ENCODE measurements at regions not wholly inside any gene's neighbourhood (a gene's known extent, or its start where the extent isn't known, plus 50 kb on each side); places are given as distances from the start of the nearest gene placed in this dataset.
"Not testable (repeated sequence)": the region's sequence is repeated elsewhere in the genome, so short reads cannot be mapped to it uniquely, and the experiment has no call there.

- Mint-ChIP-seq H3K4me3 (no peak overlapping the region), H3K36me3 (ENCODE audit: low read depth) (no peaks in the 10 kb centered on the region), H3K4me1 (no peaks in the 10 kb centered on the region), H3K27me3 (no peaks in the 10 kb centered on the region), H3K27ac (no peak overlapping the region), H3K9me3 (no peaks in the 10 kb centered on the region)
- no peak for ATAC-seq (replicated peaks)
Measured at GRCh38 chr13:44792096-44792495, 197.2 kb downstream of the NUFIP1 start.

DNA sequence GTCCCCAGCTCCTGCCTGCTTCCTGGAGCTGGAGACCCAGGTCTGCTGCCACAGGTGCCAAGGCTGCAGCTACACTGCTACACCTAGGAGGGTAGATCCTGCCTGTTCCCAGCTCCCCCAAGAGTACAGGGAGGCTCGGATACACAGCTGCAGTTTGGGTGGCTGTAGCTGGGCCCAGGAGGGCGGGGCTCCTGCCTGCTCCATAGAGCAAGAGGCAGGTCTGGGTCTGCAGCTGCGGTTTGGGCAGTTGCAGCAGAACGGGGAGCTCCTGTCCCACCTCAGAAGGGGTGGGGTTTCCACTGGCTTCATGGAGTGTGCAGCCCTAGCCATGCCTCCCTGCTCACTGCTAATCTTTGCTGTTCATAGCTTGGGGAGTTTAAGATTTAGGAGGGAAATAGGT is 199.0 kb downstream of the NUFIP1 start:
- H3K36me3 Mint-ChIP-seq (ENCODE audit: low read depth): no peaks in the 10 kb centered on the region
- no peak for ATAC-seq (replicated peaks)
- no peaks in the 10 kb centered on the region for H3K4me1 Mint-ChIP-seq
- H3K4me3 Mint-ChIP-seq: no peak overlapping the region
- no peaks in the 10 kb centered on the region for H3K9me3 Mint-ChIP-seq
- no peak overlapping the region for H3K27ac Mint-ChIP-seq
- H3K27me3 Mint-ChIP-seq: no peaks in the 10 kb centered on the region

- no peaks in the 10 kb centered on the region for H3K4me1 Mint-ChIP-seq
- ATAC-seq (replicated peaks): no peak
Measured at GRCh38 chr13:44787617-44788016, 201.7 kb downstream of the NUFIP1 start.

DNA sequence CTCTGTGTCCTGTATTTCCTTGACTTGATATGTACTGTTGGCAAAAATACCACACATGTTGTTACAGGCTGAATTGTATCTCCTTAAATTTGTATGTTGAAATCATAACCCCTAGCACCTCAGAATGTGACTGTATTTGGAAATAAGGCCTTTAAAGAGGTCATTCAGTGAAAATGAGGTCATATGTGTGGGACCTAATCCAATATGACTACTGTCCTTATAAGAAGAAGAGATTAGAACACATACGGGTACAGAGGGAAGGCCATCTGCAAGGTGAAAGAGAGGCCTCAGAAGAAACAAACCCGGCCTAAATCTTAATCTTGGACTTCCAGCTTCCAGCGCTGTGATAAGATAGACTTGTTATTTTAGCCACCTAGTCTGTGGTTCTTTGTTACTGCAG is 202.5 kb downstream of the NUFIP1 start:
- no peaks in the 10 kb centered on the region for H3K9me3 Mint-ChIP-seq
- H3K27ac Mint-ChIP-seq: no peak overlapping the region
- H3K27me3 Mint-ChIP-seq: no peaks in the 10 kb centered on the region
- ATAC-seq (replicated peaks): no peak
- H3K4me3 Mint-ChIP-seq: no peak overlapping the region
- no peaks in the 10 kb centered on the region for H3K4me1 Mint-ChIP-seq
- no peaks in the 10 kb centered on the region for H3K36me3 Mint-ChIP-seq (ENCODE audit: low read depth)

More at GRCh38 chr13:44787617-44788016, 201.7 kb downstream of the NUFIP1 start:
- Mint-ChIP-seq H3K4me3 (no peak overlapping the region), H3K36me3 (ENCODE audit: low read depth) (no peaks in the 10 kb centered on the region), H3K27me3 (no peaks in the 10 kb centered on the region), H3K27ac (no peak overlapping the region), H3K9me3 (no peaks in the 10 kb centered on the region)

DNA sequence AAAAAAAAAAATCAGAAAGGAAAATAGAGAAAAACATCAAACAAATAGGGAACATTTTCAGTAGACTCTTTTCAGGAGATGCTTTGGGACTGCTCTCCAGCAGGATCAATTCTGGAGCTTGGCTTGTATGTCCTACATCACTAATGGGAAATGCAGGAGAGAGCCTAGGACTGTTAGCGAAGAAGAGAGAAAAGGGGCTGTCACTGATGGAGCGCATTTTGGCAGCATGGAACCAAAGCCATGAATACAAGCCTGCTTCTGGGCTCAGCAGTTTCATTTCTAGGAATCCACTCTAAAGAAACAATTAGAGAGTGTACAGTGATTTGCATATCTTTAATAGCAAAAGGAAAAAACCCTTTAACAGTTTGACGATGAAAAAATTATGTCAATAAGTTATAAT is 203.9 kb downstream of the NUFIP1 start:
- H3K27me3 Mint-ChIP-seq: no peaks in the 10 kb centered on the region
- no peak overlapping the region for H3K27ac Mint-ChIP-seq
- H3K9me3 Mint-ChIP-seq: no peaks in the 10 kb centered on the region
- H3K4me3 Mint-ChIP-seq: no peak overlapping the region
- H3K36me3 Mint-ChIP-seq (ENCODE audit: low read depth): no peaks in the 10 kb centered on the region
- ATAC-seq (replicated peaks): no peak
- H3K4me1 Mint-ChIP-seq: no peaks in the 10 kb centered on the region

- Mint-ChIP-seq H3K4me3 (no peak overlapping the region), H3K4me1 (no peaks in the 10 kb centered on the region), H3K27ac (no peak overlapping the region), H3K27me3 (no peaks in the 10 kb centered on the region), H3K36me3 (ENCODE audit: low read depth) (no peaks in the 10 kb centered on the region), H3K9me3 (no peaks in the 10 kb centered on the region)
- ATAC-seq (replicated peaks): no peak
Measured at GRCh38 chr13:44784708-44785080, 204.6 kb downstream of the NUFIP1 start.

- H3K36me3 Mint-ChIP-seq (ENCODE audit: low read depth): no peaks in the 10 kb centered on the region
- no peak overlapping the region for H3K4me3 Mint-ChIP-seq
- no peaks in the 10 kb centered on the region for H3K9me3 Mint-ChIP-seq
- ATAC-seq (replicated peaks): no peak
- H3K27me3 Mint-ChIP-seq: no peaks in the 10 kb centered on the region
- no peaks in the 10 kb centered on the region for H3K4me1 Mint-ChIP-seq
- H3K27ac Mint-ChIP-seq: no peak overlapping the region
Measured at GRCh38 chr13:44783994-44784707, 205.1 kb downstream of the NUFIP1 start.

DNA sequence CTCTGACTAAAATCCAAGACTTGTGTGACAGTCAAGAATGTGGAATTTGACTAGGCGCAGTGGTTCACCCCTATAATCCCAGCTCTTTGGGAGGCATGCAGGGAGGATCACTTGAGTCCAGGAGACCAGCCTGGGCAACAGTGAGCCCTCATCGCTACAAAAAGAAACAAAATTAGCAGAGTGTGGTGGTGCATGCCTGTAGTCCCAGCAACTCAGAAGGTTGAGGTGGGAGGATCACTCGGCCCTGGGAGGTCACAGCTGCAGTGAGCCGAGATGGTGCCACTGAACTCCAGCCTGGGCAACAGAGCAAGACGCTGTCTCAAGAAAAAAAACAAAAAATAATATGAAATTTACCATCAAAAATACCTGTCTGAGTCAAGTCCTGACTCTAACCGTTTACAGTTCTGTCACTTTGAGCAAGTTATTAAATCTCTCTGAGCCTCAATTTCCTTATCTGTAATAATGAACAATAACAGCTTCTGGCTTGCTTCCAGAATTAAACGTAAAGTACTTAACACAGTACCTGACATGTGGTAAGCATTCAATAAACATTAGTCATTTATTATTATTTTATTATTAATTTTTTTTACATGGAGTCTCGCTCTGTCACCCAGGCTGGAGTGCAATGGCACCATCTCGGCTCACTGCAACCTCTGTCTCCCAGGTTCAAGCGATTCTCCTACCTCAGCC is 204.6 kb upstream of the TSC22D1 start:
- Mint-ChIP-seq H3K36me3 (ENCODE audit: low read depth) (no peaks in the 10 kb centered on the region), H3K4me3 (no peak overlapping the region), H3K4me1 (no peaks in the 10 kb centered on the region), H3K27me3 (no peaks in the 10 kb centered on the region), H3K9me3 (no peaks in the 10 kb centered on the region), H3K27ac (no peak overlapping the region)
- no peak for ATAC-seq (replicated peaks)

GRCh38 chr13:44778761-44779484 is 202.8 kb upstream of the TSC22D1 start:
- no peaks in the 10 kb centered on the region for H3K4me1 Mint-ChIP-seq
- no peak for ATAC-seq (replicated peaks)

DNA sequence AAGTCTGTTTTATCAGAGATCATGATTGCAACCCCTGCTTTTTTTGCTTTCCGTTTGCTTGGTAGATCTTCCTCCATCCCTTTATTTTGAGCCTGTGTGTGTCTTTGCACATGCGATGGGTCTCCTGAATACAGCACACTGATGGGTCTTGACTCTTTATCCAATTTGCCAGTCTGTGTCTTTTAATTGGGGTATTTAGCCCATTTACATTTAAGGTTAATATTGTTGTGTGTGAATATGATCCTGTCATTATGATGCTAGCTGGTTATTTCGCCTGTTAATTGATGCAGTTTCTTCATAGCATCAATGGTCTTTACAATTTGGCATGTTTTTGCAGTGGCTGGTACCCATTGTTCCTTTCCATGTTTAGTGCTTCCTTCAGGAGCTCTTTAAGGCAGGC is 199.2 kb upstream of the TSC22D1 start:
- not testable (repeated sequence) for ATAC-seq (replicated peaks); H3K9me3 Mint-ChIP-seq; H3K36me3 Mint-ChIP-seq (ENCODE audit: low read depth); H3K27ac Mint-ChIP-seq; H3K27me3 Mint-ChIP-seq; H3K4me3 Mint-ChIP-seq; H3K4me1 Mint-ChIP-seq

More at GRCh38 chr13:44778761-44779484, 202.8 kb upstream of the TSC22D1 start:
- H3K36me3 Mint-ChIP-seq (ENCODE audit: low read depth): no peaks in the 10 kb centered on the region
- no peak overlapping the region for H3K4me3 Mint-ChIP-seq
- H3K27ac Mint-ChIP-seq: no peak overlapping the region
- H3K9me3 Mint-ChIP-seq: no peaks in the 10 kb centered on the region
- H3K27me3 Mint-ChIP-seq: no peaks in the 10 kb centered on the region

DNA sequence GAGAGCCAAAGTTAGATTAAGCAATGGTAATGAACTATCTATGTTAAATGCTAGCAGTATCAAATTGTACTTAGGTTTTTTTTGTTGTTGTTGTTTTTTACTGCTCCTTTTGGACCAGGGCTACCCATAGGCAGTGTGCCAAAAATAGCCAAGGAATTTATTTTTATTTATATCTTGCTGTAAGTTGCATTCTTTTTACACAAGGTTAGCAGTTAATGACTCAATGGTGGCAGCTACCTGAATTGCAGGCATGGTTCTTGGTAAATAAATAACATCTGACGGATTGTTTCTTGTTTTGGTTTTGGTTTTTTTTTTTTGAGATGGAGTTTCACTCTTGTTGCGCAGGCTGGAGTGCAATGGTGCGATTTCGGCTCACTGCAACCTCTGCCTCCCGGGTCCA is 194.8 kb upstream of the TSC22D1 start:
- H3K27ac Mint-ChIP-seq: no peak overlapping the region
- no peaks in the 10 kb centered on the region for H3K27me3 Mint-ChIP-seq
- ATAC-seq (replicated peaks): no peak
- peaks cover 26% of the 10 kb centered on the region for H3K4me1 Mint-ChIP-seq
- H3K9me3 Mint-ChIP-seq: no peaks in the 10 kb centered on the region
- H3K4me3 Mint-ChIP-seq: no peak overlapping the region
- no peaks in the 10 kb centered on the region for H3K36me3 Mint-ChIP-seq (ENCODE audit: low read depth)

DNA sequence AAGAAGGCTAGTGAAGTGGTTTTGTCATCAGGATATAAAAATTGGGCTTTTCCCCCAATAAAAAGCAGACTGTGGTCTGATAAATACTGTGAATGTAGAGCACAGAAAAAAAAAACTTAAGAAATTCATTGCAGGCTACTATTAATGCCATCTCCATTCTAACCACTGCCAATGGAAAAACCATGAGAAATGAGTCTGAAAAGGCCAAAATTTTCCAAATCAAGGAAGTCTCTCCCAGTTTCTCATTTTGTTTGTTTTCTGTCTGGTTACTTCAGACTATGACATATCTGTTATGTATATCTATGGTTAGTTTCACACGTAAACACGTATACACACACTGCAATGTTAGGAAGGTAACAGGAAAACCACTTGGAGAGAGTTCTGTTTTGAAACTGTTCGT is 193.6 kb upstream of the TSC22D1 start:
- Mint-ChIP-seq H3K4me3 (peak overlapping the region; percentile 65), H3K27ac (peak overlapping the region; percentile 89), H3K27me3 (no peaks in the 10 kb centered on the region), H3K36me3 (ENCODE audit: low read depth) (no peaks in the 10 kb centered on the region), H3K4me1 (peaks cover 28% of the 10 kb centered on the region), H3K9me3 (no peaks in the 10 kb centered on the region)
- ATAC-seq (replicated peaks): no peak

GRCh38 chr13:44768775-44769581 is 192.8 kb upstream of the TSC22D1 start:
- Mint-ChIP-seq H3K27ac (peak overlapping the region; percentile 89), H3K4me1 (peaks cover 28% of the 10 kb centered on the region), H3K4me3 (peak overlapping the region; percentile 65), H3K36me3 (ENCODE audit: low read depth) (no peaks in the 10 kb centered on the region), H3K27me3 (no peaks in the 10 kb centered on the region), H3K9me3 (no peaks in the 10 kb centered on the region)
- peak; percentile 84 for ATAC-seq (replicated peaks)

GRCh38 chr13:44768239-44768638 is 192.1 kb upstream of the TSC22D1 start:
- Mint-ChIP-seq H3K4me1 (peaks cover 28% of the 10 kb centered on the region), H3K27me3 (no peaks in the 10 kb centered on the region), H3K36me3 (ENCODE audit: low read depth) (no peaks in the 10 kb centered on the region), H3K27ac (peak overlapping the region; percentile 89), H3K4me3 (peak overlapping the region; percentile 65), H3K9me3 (no peaks in the 10 kb centered on the region)
- ATAC-seq (replicated peaks): peak; percentile 70

Measured in activated T-helper 17 cell treated with anti-CD3 and anti-CD28 coated beads, Interleukin-2, amount 50 U/mL, for 72 hours (primary cell).